HG03469 (cell line): ENCODE measurements at regions not wholly inside any gene's neighbourhood (a gene's known extent, or its start where the extent isn't known, plus 50 kb on each side); places are given as distances from the start of the nearest gene placed in this dataset.
A peak's percentile ranks its signal among the peaks of the same experiment; 100 is the strongest.

Experiments used
- ATAC-seq: cut with Tn5 transposase; IDR thresholded peaks from one replicate; pipeline ENCODE4 v1.9.1; 2021; ENCODE audit warnings: mild to moderate bottlenecking, moderate library complexity, moderate number of reproducible peaks; ENCODE audit not compliant: unreplicated experiment

DNA sequence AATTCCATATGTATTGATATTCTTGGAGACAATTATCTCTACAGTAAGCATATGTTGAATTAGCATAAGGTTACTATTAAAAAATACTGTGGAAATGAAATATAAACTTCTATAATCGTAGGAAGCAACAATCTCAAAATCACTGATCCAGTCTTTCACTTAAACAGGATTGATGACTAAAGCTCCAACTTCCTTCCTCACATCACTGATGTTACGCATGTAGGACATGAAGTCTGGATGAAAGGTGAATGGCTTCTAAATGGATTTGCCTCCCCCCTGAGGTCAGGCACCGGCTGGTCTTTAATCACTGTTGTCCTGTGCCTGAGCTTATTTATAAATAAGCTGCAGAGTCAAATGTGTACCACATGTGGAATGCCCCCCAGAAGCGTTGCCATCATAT, 157.1 kb upstream of the NFIB start:
- no peak for ATAC-seq

DNA sequence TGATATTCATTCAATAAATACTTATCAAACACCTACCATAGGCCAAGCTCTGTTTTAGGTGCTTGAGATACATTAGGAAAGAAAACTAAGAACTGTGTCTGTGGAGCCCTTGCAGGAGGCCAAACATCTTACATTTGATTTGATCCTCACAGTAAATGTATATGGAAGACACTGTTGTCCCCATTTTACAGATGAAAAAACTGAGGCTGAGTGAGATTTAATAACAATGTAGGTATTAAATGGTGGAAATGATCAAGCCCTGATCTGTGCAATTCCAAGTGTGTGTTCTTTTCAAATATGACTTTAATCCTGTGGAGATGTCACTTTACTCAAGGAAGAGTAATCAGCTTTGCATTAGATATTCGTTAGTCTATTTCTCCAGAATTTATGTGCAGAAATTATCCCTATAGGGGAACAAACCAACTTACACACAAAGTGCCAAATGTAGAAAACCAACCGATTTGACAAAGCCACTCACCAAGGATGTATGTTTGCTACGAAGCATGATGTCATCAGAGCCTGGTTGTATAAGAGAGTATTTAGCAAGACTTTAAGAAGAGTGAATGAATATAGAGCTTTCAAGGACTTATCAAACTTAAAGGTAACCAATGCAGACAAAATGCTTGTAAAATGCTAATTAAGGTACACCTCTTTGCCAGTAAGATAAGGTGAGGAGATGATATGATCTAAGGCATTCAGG, 153.9 kb upstream of the NFIB start:
- no peak for ATAC-seq

DNA sequence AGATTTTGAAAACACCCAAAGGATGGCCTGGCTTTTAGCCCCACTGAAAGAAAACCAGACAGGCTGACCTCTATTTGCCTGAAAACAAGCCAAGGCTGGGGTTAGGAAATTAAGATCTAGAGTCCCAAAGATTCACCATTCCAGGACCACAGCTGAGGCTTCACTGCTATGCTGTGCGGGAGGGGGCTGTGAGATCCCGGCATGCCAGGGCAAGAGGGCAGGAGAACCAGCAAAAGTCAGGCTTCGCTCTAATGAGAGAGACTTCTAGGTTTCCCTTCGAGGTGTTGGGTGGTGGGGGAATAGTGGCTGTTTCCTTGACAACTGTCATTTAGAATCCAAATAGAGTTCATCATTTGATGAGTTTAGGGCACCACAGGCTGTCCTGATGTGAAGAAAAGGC, 152.9 kb upstream of the NFIB start:
- ATAC-seq, result no peak

DNA sequence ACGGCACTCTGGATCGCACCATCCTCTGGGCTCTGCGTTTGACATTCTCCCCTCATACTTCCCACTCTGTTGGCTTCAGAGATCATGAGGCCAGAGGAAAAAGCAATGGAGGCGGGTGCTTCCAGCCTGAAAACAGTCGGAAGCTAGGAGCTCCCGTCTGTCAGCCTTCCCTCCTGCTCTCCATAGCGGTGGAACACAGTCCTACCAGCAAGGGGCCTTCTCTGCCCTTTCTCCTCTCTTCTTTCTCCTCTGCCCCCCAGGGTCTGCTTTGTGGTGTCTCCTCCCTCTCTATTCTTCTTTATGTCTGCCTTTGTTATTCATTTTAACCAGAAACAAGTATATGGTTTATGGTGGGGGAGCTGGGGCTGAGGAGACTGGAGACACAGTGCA, 152.5 kb upstream of the NFIB start:
- no peak for ATAC-seq

DNA sequence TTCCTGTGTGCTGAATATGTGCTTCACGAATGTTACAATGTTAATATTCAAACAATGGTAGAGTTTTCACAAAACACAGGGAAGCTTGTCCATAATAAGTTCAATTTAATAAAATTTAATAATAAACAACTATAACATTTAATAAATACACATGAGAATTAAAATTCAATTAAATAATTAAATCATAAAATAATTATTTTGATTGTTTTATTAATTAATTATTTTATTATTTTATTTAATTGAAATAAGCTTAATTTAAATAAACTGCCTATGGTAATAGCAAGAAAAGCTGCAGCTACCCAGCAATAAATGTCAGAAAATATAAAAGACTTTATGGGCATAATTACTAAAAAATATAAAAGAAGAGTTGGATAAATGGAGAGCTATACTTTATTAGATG, 149.0 kb upstream of the NFIB start:
- ATAC-seq, result no peak

DNA sequence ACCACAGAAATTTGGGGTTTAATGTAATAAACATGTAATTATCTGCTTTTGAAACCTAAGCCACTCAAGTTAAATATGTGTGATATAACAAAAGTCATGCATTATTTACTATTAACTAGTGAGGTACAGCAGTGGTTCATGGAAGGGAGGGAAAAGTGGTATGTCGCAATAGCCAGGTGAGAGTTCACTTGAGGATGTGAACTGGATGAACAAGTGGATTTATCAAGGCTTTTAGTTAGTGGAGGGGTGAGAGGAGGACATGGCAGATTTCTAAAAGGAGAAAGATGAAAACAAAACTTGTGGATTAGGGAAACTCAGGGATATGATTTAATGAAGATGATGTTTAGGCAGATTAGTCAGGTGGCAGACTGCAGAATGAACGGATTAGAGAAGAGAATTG, 141.3 kb upstream of the NFIB start:
- no peak for ATAC-seq

DNA sequence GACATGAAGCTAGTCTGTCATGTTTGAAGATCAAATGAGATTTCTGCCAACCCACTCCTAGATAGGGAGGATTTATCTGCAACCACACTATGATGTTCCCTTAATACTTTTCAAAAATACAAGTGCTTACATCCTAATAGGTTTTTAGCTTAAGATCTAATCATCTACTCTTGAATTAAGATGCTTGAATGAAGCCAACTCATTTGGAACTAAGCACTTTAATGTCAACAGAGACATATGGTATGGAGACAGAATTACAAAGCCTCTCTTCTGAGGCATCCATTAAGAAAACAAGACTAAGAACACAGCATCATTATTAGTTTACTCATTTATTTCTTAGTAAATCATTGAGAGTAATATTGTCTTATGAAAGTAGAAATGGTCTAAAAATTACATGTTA, 139.3 kb upstream of the NFIB start:
- ATAC-seq, result no peak

DNA sequence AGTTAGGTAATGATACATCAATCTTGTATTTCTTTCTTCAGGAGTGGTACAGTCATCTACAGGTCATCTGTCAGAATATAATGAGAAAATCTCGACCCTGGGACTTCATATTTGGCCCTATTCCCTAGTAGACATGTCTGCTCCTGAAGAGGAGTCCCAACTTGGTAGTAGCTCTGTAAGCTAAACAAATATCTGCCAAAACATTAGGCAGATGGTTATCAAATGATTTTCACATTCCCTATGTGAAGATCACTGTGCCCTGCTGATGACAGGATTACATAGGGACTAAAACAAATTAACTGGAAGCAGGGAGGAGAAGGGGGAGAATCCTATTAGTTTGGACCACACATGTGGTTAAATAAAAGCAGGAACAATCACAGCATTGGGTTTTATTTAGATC, 138.6 kb upstream of the NFIB start:
- ATAC-seq, result no peak

DNA sequence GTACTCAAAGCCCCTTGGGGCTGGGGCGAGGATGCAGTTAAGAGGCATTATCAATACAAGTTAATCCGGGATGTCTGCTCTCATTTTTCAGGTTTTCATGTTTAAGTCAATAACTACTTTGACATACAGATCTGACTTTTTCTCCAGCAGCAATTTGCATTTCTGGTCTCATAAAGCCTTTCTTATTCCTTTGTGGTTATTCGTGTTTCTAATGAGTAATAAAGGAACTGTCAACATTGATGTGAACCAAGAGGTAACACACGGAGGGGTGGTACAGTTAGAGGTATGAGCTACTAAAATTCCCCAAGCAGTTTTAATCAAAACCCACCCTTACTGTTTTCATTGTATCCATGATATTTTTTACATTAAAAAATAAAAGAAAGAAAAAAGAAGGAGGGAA, 138.0 kb upstream of the NFIB start:
- peak; percentile 99 for ATAC-seq

DNA sequence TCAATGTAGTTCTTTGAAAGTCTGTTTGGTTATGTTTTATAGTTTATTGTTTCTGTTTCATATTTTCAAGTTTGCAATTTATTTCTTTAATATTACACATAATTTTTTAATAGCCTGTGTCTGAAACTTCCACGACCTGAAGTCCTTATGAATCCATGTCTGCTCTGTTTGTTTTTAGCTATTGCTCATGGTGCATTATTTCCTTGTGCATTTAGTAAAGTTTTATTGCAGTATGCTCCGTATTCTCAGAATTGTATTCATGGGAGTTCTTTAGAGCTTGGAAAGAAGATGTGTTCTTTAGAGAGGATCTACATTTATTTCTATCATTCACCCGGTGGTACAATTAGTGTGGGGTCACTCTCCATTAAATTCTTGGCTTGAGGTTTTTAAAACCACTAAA, 133.2 kb upstream of the NFIB start:
- ATAC-seq, result no peak

DNA sequence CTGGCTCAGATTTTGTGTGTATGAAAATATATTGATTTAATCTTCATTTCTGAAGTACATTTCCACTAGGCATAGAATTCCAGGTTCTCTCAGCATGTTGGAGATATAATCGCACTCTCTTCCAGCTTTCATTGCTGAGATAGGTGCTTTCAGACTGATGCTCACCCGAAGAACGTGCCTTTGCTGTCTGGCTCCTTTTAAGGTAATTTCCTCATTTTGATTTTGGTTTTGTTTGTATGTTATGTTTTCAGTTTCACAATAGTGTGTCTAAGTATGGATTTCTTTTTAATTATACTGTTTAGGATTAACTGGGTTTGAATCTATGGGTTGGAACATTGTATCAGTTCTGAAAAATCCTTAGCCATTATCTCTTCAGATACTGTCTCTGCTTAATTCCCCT, 132.0 kb upstream of the NFIB start:
- ATAC-seq, result peak; percentile 60

DNA sequence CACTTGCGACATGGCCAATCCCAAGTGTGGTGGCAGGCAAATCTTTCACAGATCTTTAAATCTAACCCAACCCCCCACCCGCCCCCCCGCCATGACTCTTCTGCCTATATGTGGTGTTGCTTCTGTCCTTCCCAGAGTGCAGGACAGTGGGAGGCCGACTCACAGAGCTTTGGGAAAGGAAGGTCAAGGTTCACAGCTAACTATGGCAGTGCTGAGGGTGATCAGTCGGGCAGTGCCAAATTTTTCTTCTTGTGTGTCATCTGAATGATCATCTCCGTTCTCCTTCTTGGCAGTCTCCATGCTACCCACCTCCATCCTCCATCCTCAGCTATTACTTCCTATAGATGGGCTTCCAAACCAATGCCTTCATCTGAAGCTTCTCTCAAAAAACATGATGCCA, 129.0 kb upstream of the NFIB start:
- no peak for ATAC-seq

DNA sequence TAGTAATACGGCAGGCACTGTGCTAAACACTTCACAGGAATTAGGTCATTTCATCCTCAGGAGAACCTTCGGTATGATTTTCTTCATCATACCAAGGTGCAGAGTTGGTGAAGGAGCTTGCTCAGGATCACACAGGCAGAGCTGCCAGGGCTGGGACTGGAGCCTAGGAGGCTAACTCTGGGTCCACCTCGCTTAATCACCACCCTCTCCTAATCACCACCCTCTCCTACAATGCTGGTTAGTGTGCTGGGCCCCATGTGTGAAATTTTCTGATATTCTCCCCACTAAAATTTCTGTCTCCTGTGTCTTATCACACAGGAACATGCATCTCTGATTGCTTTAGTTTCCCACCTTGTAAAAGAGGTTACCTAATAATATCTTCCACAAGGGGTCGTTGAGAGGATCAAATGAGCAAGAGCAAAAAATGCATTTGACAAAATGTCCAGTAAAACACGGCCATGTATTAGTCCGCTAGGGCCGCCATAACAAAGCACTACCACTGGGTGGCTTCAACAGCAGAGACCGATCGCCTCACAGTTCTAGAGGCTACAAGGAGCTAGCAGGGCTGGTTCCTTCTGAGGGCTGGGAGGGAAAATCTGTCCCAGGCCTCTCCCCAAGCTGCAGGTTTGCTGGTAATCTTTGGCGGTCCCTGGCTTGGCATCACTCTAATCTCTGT, 128.2 kb upstream of the NFIB start:
- ATAC-seq, result peak; percentile 48

DNA sequence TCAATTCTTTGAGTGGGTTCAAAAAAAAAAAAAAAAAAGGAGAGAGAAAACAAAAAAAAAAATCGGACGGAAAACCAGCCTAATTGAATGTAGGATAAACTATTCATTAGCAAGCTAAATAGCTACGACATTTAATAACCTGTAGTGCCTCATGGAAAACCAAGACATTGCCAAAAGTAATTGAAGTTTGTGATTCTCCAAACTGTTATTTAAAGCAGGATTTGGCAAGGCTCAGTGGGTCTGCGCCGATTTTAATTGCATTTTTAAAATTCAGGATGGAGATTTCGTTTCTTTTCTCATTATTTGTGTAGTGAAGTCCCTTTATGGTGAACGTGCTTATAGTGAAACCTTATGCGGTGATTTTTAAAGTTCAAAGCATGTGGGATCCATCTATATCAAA, 127.2 kb upstream of the NFIB start:
- ATAC-seq, result no peak

DNA sequence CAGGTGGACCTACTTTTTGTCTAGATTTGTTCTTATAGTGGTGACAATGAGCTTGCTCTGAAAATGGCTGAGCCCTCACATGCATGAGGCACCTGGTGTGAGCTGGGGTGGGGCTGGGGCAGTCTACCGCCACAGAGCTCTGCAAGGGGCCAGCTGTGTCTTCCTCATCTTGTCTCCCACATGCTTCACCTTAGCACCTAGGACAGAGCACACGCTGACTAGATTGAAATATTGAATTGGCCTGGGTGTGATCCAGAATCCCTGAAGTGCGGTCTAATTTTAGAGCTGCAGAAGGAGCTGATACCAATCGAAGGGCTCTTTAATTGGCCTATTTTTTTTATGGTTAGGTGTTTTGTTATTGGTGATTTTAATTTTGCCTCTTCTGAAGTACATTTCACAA, 126.1 kb upstream of the NFIB start:
- ATAC-seq, result no peak

DNA sequence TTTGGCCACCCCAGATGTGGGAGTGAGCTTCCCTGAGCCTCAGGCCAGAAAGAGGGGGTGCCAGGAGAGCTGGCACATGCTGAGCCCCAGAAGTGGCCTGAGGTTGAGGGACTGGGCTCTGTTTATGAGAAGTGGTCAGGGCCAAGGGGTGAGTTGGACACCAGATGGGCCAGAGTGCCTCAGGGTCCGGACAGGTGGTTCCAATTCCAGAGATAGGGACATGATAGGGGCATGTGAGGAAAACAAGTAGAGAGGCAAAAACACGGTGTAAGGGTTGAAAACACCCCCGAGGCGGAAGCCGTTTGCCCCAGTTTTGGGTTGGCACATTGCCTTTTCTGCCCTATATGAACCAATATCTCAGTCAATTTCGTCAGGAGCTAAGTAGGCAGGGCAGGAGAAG, 125.6 kb upstream of the NFIB start:
- ATAC-seq, result no peak

DNA sequence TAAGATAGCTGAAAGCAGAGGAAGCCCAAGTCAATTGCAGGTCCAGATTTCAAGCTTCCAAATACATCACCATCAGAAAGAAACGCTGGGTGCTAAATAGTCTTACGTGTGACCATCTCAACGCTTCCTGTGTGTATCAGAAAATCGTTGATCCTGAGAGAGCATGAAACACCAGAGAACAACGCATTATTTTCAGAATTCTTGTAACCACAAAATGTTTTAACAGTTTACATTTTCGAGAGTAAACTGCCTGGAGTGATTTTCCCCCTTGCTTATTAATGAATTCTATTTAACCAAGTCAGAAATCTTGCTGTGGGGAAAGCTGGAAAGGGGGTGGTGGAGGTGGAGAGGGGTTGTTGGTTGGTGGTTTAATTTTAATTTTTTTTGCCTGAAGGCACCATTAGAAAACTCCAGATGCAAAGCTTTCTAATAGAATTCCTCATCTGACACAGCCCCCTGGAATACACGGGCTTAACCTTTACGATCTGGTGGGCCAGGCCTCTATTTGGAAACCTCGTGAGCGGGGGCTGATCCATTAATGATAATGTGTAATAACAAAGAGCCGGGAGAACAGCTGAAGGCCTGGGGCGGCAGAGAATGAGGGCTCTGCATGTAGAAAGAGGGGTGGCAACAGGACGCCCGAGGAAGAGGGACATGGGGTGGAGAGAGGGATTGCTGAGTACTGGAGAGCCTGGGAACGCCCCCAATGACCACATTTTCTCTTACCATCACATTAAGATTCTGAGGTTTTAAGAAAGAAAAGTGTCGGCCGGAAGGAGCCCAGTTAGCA, 124.5 kb upstream of the NFIB start:
- no peak for ATAC-seq

DNA sequence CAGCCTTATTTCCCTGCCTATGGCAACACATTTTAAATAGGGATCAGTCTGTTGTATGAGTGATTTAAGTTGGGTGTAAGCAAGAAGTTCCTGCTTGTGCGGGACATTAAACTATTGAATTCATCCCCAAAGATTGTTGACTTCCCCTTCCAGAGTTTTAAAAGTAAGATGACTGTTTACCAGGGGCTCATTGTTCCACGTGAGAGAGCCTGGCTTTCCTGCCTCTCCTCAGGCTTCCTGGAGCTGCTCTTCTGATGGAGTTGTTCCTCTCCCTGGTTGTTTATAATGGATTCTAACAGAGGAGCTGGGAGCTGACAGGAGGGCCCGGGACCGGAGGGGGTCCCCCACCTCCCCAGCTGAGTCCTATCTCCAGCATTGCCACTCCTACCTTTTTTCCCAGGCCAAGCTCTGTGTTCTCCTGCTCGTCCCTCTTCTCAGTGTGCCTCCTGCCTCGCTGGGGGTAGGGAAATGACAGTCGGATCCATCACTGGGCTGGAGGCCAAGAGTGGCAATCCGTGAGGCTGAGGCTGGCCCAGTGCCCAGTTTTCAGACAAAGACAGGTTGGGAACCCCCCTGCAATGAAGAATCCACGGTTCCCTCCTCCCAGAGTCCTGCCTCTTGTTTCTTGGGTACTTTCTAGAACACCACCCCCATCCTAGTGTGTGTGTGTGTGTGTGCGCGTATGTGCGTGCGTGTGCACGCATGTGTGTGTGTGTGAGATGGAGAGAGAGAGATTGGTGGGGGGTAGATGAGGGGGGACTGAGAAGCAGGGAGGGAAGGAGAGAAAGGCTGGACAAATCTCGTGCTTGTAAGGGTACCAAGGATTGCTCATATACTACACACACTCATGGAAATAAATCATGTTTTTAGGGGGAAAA, 123.7 kb upstream of the NFIB start:
- ATAC-seq, result no peak

DNA sequence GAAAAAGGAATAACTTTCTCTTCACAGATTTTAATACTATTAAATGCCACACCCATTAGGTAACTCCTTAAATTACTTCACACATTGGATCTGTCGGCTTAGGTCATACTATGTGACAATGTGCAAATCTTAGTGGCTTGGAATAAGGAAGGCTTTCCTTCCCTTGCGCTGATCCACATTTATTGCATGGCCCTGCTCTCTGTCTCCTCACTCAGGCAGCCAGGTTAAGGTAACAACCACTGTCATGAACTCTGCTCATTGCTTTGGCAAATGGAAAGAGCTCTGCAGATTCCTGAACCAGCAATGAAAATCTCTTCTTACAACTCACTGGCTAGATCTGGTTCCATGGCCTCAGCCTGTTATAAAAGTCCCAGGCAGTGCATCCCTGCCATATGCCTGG, 121.9 kb upstream of the NFIB start:
- ATAC-seq, result no peak

DNA sequence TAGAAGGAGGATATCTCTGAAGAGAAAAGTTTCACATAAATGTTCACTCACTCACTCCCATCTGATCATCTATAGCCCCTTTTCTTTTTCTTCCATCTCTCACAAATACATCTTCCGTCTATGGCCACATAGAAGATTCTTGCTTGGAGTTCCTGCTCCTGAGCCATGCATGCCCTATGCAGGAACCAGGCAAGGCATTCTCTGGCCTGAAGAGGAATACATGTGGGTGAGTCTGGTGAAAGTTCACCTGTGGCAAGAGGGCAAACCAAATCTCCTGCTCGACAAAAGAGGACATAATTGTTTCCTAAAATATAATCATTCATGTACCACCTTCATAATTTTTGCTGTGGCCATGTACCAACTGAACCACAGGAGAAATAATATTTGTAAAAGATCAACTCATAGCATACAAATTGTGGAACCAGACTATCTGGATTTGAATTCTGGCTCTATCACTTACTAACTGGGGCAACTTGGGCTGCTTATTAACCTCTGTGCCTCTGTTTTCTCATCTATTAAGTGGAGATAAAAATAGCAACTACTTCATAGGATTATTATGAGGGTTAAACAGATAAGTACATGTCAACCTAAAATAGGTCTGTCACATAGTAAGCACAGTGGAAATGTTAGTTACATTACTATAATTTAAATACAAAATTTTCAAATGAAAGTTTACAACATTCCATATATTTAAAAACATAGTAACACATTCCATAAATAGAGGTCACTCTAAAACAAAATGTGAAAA, 121.2 kb upstream of the NFIB start:
- ATAC-seq, result no peak

DNA sequence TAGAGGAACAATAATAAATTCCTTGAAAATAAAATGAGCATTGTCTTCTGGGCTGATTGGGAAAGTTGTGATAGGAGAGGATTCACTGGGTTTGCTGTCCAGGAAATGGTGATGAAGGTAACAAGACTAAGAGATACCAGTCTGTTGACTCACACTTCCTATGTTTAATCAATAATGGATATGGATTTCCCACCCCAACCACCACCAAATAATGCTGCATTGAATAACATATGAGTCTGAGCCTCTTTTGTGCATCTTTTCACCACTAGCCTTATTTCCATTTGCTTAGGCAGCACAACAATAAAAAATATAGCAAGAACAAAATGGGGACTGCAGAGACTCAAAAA, 120.2 kb upstream of the NFIB start:
- no peak for ATAC-seq
